Loucy (cell line): ENCODE measurements at regions not wholly inside any gene's neighbourhood (a gene's known extent, or its start where the extent isn't known, plus 50 kb on each side); places are given as distances from the start of the nearest gene placed in this dataset.
"Not testable (repeated sequence)": the region's sequence is repeated elsewhere in the genome, so short reads cannot be mapped to it uniquely, and the experiment has no call there.

Experiments
- H2AFZ ChIP-seq: fragments of 200-600 bp; sonication (generic); 2 replicates; pipeline ENCODE4 v1.6.0; 2016; ENCODE audit warnings: antibody characterized with exemption, mild to moderate bottlenecking, low read length, moderate library complexity
- H3F3A ChIP-seq: fragments of 200-600 bp; 2 replicates; pipeline ENCODE4 v1.6.0; 2016; ENCODE audit warnings: antibody characterized with exemption, low read depth, mild to moderate bottlenecking
- H3K27me3 ChIP-seq: fragments of 200-600 bp; sonication (generic); 2 replicates; pipeline ENCODE4 v1.6.1; 2014; ENCODE audit warnings: low read length, mild to moderate bottlenecking; ENCODE audit not compliant: insufficient read depth, poor library complexity, severe bottlenecking
- H3K36me3 ChIP-seq: fragments of 200-600 bp; sonication (generic); 2 replicates; pipeline ENCODE4 v1.6.1; 2016; ENCODE audit warnings: low read length; ENCODE audit not compliant: insufficient read depth
- H3K4me1 ChIP-seq: fragments of 200-600 bp; sonication (generic); 2 replicates; pipeline ENCODE4 v1.5.1; 2014; ENCODE audit warnings: low read length, mild to moderate bottlenecking; ENCODE audit not compliant: insufficient read depth, poor library complexity, severe bottlenecking
- H3K4me2 ChIP-seq: fragments of 200-600 bp; sonication (generic); 2 replicates; pipeline ENCODE4 v1.6.0; 2014; ENCODE audit warnings: antibody characterized with exemption, low read length, low read depth, mild to moderate bottlenecking; ENCODE audit not compliant: poor library complexity, severe bottlenecking
- H3K4me3 ChIP-seq: fragments of 200-600 bp; sonication (generic); 2 replicates; pipeline ENCODE4 v1.5.1; 2014; ENCODE audit warnings: low read length, mild to moderate bottlenecking, mixed read lengths; ENCODE audit not compliant: poor library complexity, severe bottlenecking
- H3K79me2 ChIP-seq: fragments of 200-600 bp; sonication (generic); 2 replicates; pipeline ENCODE4 v1.6.1; 2014; ENCODE audit warnings: low read length; ENCODE audit not compliant: insufficient read depth
- H3K9ac ChIP-seq: fragments of 200-600 bp; sonication (generic); 2 replicates; pipeline ENCODE4 v1.6.0; 2014; ENCODE audit warnings: mild to moderate bottlenecking, low read depth, low read length, moderate library complexity; ENCODE audit not compliant: poor library complexity, severe bottlenecking
- H3K9me2 ChIP-seq: fragments of 200-600 bp; sonication (generic); replicated peaks from 2 replicates; pipeline ENCODE4 v1.6.1; 2016; ENCODE audit warnings: low read depth, low read length, mixed read lengths
- H3K9me3 ChIP-seq: fragments of 200-600 bp; sonication (generic); 2 replicates; pipeline ENCODE4 v1.6.1; 2014; ENCODE audit warnings: mild to moderate bottlenecking, antibody characterized with exemption, low read length, low read depth; ENCODE audit not compliant: insufficient read depth
- H4K20me1 ChIP-seq: fragments of 200-600 bp; sonication (generic); 2 replicates; pipeline ENCODE4 v1.6.0; 2014; ENCODE audit warnings: antibody characterized with exemption, low read length, mild to moderate bottlenecking; ENCODE audit not compliant: insufficient read depth, poor library complexity, severe bottlenecking
- EZH2phosphoT487 ChIP-seq: fragments of 200-600 bp; IDR thresholded peaks from 2 replicates; pipeline ENCODE4 v1.6.1; 2018; ENCODE audit warnings: antibody characterized with exemption, mild to moderate bottlenecking, moderate library complexity, borderline replicate concordance
- TF ChIP-seq, protein P1 (sequence below): fragments of 200-600 bp; sonication (generic); conservative IDR thresholded peaks from 2 replicates; pipeline ENCODE4 v1.5.1; 2014; ENCODE audit warnings: mild to moderate bottlenecking, antibody characterized with exemption, low read length

DNA sequence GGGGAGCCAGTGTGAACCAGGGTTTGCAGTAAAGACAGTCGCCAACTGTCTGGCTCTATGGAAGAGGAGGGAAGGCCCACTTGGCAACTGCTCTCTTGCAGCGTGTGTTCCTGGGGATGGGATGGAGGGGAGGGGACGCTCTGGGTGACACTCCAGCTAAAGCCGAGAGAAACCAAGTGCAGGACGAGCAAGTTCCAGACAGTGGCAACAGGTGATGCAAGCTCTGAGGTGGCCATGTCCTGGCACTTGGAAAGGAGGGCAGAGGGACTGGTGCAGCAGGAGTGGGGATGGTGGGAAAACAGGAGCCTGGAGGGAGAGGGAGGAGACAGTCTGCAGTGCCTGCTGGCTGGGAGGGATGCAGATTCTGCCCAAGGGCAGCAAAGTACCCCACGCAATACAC, 127.0 kb upstream of the ALDH3B2 start:
- H3K9me2 ChIP-seq, H3K36me3 ChIP-seq: not testable (repeated sequence)

DNA sequence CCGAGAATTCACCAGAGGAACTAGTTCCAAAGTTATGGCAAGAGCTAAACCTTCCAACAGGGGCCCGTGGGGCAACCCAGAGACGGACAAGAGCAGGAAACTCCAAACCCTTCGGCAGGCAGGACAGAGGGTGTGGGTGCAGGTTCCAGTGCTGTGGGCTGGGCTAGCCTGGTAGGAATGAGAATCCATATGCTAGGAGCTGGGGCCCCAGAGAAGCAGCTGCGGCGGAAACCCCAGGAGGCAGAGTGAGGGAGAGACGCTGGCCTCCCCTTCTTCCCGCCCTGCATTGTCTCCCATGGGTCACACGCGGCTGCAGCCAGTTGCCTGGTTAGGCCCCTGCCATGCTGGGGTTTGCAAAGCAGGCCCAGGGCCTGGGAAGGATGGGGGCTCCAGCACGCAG, 126.2 kb upstream of the ALDH3B2 start:
- H3K36me3 ChIP-seq, H3K79me2 ChIP-seq, H3F3A ChIP-seq, H3K9me3 ChIP-seq, H3K4me3 ChIP-seq, H3K9me2 ChIP-seq, H3K9ac ChIP-seq, H3K27me3 ChIP-seq, H2AFZ ChIP-seq, H4K20me1 ChIP-seq, H3K4me1 ChIP-seq, H3K4me2 ChIP-seq: not testable (repeated sequence)

More for the DNA sequence above, 127.0 kb upstream of the ALDH3B2 start:
- H3K4me2 ChIP-seq, H3K79me2 ChIP-seq, H3K27me3 ChIP-seq, H4K20me1 ChIP-seq, H3K4me3 ChIP-seq, H3K9me3 ChIP-seq, H3K4me1 ChIP-seq, H2AFZ ChIP-seq, H3K9ac ChIP-seq, H3F3A ChIP-seq: not testable (repeated sequence)

DNA sequence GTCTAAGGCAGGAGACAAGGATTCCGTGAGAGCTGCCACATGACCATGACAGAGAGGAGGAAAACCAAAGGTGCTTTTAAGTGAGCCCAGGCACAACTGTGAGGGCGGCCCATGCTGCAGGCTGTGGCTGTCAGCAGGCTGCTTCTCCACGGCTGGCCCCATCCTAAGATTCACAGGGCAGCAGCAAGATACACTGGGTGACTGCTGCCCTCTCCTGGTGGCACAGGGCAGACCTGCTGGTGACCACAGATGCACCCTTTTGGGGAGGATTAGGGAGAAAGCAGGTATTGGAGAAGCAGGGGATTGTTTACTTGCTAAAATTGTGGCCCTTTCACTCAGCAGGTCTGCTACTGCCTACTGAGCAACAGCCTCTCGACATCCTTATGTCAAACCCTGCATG, 125.4 kb upstream of the ALDH3B2 start:
- H3K4me2 ChIP-seq: not testable (repeated sequence)

DNA sequence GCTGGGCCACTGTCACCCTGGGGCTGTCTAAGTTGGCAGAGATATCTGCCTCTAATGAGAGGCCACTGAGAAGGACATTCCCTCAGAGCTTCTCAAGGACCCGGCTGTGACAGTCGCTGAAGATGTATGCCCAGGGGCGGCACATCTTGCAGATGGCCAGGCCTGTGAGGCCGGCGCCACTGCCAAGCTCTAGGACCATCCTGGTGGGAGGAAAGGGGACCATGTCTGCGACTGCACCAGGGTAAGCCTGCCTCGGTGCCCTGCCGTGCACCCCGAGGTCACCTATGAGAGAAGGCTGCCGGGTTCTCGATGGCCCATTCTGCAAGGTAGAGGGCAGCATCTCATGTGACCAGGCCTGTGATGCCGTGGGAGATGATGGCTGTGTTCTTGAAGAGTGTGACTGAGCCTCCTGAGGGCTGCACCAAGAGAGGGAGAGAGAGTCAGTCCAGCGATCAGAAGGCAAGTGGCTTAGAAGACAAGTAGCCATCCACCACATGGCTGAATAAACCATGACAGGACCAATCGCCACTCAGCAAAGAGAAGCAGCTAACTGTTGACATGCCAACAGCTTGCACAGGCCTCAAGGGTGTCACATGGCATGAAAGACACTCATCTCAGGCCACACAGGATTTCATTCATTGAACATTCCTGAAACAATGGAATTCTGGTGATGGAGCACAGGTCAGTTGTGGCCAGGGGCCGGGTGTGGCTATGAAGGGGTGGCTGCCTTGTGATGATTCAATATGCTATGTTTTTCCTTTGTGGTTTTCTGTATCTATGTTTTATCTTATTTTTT, 123.5 kb upstream of the ALDH3B2 start:
- not testable (repeated sequence) for H3K4me2 ChIP-seq, H2AFZ ChIP-seq, H3K36me3 ChIP-seq, H3F3A ChIP-seq, H3K9me3 ChIP-seq, H3K4me3 ChIP-seq, H3K27me3 ChIP-seq, H3K9me2 ChIP-seq, H3K4me1 ChIP-seq, H3K9ac ChIP-seq, H4K20me1 ChIP-seq, H3K79me2 ChIP-seq

More for the DNA sequence above, 125.4 kb upstream of the ALDH3B2 start:
- not testable (repeated sequence) for H2AFZ ChIP-seq, H3K9me2 ChIP-seq, H3K79me2 ChIP-seq, H3K4me3 ChIP-seq, H3K4me1 ChIP-seq, H3F3A ChIP-seq, H4K20me1 ChIP-seq, H3K9me3 ChIP-seq, H3K9ac ChIP-seq, H3K27me3 ChIP-seq, H3K36me3 ChIP-seq
- TF ChIP-seq, protein P1, sequence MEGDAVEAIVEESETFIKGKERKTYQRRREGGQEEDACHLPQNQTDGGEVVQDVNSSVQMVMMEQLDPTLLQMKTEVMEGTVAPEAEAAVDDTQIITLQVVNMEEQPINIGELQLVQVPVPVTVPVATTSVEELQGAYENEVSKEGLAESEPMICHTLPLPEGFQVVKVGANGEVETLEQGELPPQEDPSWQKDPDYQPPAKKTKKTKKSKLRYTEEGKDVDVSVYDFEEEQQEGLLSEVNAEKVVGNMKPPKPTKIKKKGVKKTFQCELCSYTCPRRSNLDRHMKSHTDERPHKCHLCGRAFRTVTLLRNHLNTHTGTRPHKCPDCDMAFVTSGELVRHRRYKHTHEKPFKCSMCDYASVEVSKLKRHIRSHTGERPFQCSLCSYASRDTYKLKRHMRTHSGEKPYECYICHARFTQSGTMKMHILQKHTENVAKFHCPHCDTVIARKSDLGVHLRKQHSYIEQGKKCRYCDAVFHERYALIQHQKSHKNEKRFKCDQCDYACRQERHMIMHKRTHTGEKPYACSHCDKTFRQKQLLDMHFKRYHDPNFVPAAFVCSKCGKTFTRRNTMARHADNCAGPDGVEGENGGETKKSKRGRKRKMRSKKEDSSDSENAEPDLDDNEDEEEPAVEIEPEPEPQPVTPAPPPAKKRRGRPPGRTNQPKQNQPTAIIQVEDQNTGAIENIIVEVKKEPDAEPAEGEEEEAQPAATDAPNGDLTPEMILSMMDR: peak; percentile 44

DNA sequence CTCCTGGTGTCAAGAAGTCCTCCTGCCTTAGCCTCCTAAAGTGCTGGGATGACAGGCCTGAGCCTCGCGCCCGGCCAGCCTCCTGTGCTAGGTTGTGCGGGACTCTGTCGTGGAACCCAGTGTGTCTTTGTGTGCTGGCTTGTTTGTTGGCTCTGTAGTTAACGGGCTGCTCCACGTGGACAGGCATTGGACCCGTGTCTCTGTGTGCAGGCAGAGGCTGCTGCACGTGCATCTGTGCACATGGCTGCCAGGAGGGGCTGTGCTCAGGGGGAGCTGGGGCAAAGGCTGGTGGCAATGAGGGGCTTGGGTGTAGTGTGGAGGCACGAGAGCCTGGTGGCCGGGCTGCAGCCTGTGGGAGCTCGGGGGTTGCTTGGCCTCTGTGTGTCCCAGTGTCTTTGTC, 121.3 kb upstream of the ALDH3B2 start:
- Histone ChIP-seq H3K36me3 (no peaks in the 10 kb centered on the region), H3K9me3 (no peaks in the 10 kb centered on the region), H3K4me1 (no peaks in the 10 kb centered on the region), H2AFZ (no peak overlapping the region), H3K27me3 (no peaks in the 10 kb centered on the region), H3K4me3 (no peak overlapping the region), H3F3A (no peaks in the 10 kb centered on the region), H4K20me1 (no peaks in the 10 kb centered on the region), H3K9ac (no peak overlapping the region), H3K9me2 (no peaks in the 10 kb centered on the region), H3K4me2 (no peak overlapping the region), H3K79me2 (no peaks in the 10 kb centered on the region)
- TF ChIP-seq EZH2phosphoT487: no peak
- TF ChIP-seq, protein P1: no peak

DNA sequence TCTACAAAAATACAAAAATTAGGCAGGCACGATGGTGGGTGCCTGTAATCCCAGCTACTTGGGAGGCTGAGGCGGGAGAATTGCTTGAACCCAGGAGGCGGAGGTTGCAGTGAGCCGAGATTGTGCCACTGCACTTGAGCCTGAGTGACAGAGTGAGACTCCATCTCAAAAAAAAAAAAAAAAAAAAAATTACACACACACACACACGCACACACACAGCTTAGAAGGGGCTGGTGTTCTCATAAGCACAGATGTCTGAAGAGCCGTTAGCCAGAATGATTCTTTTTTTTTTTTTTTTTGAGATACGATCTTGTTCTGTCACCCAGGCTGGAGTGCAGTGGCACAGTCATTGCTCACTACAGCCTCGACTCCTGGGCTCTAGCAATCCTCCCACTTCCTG, 119.3 kb upstream of the ALDH3B2 start:
- H3K79me2 ChIP-seq, H3K9me2 ChIP-seq, H4K20me1 ChIP-seq, H3K36me3 ChIP-seq, H3K9me3 ChIP-seq, H3K4me3 ChIP-seq, H3K27me3 ChIP-seq, H3K4me1 ChIP-seq, H3F3A ChIP-seq, H3K9ac ChIP-seq, H2AFZ ChIP-seq, H3K4me2 ChIP-seq: not testable (repeated sequence)
